ENCODE measurements at regions not wholly inside any gene's neighbourhood (a gene's known extent, or its start where the extent isn't known, plus 50 kb on each side); places are given as distances from the start of the nearest gene placed in this dataset.

GRCh38 chr6:101326411-101326810, 67.1 kb upstream of the GRIK2 start:
- no peaks in the 10 kb centered on the region for H3K27me3 Mint-ChIP-seq (ENCODE audit: low read depth)
- no peak overlapping the region for H3K4me3 Mint-ChIP-seq
- DNase-seq (ENCODE audit: low spot score in 2 of 2, unreplicated experiment in 2 of 2): no peak
- H3K27ac Mint-ChIP-seq: no peak overlapping the region
- no peaks in the 10 kb centered on the region for H3K9me3 Mint-ChIP-seq
- TF ChIP-seq CTCF (IDR thresholded peaks at IDR 0.05; ENCODE audit: unreplicated experiment): no peak
- no peaks in the 10 kb centered on the region for H3K4me1 Mint-ChIP-seq
- no peaks in the 10 kb centered on the region for H3K36me3 Mint-ChIP-seq

GRCh38 chr6:101341926-101342325, 51.6 kb upstream of the GRIK2 start:
- Mint-ChIP-seq H3K4me3 (no peak overlapping the region), H3K27ac (no peak overlapping the region), H3K9me3 (peaks cover 19% of the 10 kb centered on the region)

More at GRCh38 chr6:101341926-101342325, 51.6 kb upstream of the GRIK2 start:
- no peak for TF ChIP-seq CTCF (IDR thresholded peaks at IDR 0.05; ENCODE audit: unreplicated experiment)
- Mint-ChIP-seq H3K27me3 (ENCODE audit: low read depth) (peaks cover 7% of the 10 kb centered on the region), H3K4me1 (peaks cover 2% of the 10 kb centered on the region), H3K36me3 (no peaks in the 10 kb centered on the region)
- DNase-seq (ENCODE audit: low spot score in 2 of 2, unreplicated experiment in 2 of 2): no peak
